GM21515 (cell line): ENCODE measurements at regions not wholly inside any gene's neighbourhood (a gene's known extent, or its start where the extent isn't known, plus 50 kb on each side); places are given as distances from the start of the nearest gene placed in this dataset.
A peak's percentile ranks its signal among the peaks of the same experiment; 100 is the strongest.

Source experiments
- ATAC-seq: cut with Tn5 transposase; IDR thresholded peaks from one replicate; pipeline ENCODE4 v1.9.1; 2021; ENCODE audit not compliant: unreplicated experiment

DNA sequence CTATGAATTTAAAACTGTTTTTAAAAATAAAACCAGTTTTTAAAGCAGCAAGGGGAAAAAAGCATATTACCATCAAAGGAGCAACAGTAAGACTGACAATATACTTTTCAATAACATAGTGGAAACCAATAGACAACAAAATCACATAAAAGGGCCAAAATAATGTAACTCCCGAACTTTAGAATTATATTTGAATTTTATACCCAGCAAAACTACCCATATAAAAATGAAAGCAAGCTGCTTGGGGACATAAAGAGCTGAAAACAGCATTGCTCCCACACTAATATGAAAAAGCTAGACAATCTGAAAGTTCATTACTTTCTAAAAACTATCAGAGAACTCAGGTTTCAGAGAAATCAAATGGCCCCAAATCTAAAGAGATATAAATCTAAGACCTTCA is 199.4 kb upstream of the ARID1B start:
- ATAC-seq, result no peak

- ATAC-seq, result no peak
These were observed 201.8 kb upstream of the ARID1B start for GRCh38 chr6:156575361-156575760.

- ATAC-seq, result no peak
These were observed 212.4 kb upstream of the ARID1B start for GRCh38 chr6:156564807-156565149.

GRCh38 chr6:156564127-156564806 is 212.9 kb upstream of the ARID1B start:
- peak; percentile 95 for ATAC-seq

- no peak for ATAC-seq
These were observed 213.5 kb upstream of the ARID1B start for GRCh38 chr6:156563714-156564113.

DNA sequence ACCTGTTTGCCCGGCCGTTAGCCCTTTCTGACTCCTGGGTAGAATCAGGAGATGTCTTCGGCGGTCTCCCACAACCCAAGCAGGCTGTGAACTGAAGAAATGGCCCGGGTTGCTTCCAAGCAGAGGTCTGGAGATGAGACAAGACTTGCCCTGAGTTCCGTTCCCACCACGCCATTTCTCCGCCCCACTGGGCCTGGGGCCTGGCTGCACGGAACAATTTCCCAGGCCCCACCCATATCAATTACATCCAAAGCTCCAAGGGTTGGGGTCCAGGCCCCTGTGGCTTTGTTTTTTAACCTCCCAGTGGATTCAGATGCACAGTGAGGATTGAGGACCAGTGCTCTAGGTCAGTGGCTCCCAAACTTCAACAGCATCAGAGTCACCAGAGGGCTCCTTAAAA is 214.5 kb upstream of the ARID1B start:
- ATAC-seq, result no peak

DNA sequence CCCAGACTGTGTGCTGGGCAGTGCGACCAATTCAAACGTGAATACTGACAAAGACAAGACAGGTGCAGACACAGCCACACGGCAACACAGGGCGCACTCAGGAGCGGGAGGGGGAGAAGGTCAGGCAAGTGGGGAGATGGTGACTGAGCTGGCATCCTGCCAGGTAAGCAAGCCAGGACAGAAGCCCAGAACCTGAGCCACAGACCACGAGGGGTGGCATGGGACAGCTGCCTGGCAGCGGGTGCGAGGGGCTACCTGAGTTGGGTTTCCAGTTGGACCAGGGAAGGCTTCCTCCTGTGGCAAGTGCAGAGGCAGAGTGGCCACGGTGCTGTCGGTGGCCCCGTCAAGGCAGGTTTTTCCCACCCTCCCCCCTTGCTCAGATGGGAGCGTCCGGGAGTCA is 215.2 kb upstream of the ARID1B start:
- no peak for ATAC-seq

GRCh38 chr6:156560476-156560875 is 216.7 kb upstream of the ARID1B start:
- no peak for ATAC-seq

DNA sequence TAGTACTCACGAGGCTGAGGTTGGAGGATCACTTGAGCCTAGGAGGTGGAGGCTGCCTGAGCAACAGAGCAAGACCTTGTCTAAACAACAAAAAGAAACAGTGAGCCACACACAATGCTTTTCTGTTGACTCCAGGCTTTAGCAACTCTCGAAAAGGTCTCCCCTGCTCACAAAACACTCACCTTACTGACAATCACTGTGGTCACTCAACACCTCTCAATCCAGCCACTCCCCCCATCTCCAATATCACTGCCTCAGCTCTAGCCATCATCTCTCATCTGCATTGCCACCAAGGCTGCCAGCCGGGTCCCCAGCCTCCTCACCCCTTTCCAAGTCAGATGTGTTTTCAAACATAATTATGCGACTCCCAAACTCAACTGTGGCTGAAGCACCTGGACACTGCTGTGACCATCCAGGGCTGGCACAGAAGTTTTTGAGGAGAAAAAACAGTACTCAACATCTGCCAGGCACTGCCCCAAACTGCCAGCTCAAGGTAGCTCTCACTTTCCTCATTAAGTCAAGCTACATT is 218.0 kb upstream of the ARID1B start:
- ATAC-seq, result no peak

DNA sequence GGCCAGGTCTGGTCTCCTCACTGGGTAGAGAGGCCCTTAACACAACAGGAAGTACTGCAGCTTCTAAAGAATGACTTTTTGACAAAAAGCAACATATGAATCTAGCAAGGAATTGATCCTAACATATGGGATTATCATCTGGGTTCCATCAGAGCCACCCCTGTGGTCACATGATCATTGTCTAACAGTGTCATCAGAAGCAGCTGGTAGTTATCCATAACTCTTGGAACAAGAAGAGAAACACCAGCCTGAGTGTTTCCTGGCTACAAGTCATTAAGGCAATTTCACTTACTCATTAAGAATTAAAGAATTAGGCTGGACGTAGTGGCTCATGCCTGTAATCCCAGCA is 219.3 kb upstream of the ARID1B start:
- ATAC-seq, result no peak

DNA sequence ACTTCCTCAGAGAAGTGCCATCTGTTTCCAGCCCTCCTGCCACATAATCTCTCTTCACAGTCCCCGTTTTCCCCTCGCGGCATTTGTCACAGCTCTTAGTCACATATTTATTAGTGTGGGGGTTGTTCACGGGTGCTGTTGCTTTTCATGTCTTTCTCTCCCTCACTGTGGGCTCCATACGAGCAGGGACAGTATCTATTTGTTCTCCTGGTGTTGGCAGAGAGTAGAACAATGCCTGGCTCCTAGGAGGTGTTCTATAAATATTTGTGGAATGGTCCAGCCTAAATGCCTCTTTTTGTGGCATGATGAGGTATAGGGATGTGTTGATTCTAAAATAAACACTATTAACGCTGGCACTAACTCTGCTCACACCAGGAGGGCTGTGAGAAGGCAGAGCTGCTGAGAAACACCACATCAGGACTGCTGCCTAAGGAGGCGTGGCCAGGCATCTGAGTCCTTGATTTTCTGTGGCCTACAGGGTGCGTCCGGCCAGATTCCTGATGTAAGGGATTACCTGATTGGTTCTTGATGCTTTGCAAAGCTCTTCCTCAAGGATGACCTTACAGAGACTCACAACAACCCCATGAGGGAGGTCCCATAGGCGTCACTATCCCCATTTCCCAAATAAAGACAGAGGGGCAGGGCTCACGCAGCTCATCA is 219.8 kb upstream of the ARID1B start:
- no peak for ATAC-seq

GRCh38 chr6:156556811-156557210 is 220.4 kb upstream of the ARID1B start:
- no peak for ATAC-seq

DNA sequence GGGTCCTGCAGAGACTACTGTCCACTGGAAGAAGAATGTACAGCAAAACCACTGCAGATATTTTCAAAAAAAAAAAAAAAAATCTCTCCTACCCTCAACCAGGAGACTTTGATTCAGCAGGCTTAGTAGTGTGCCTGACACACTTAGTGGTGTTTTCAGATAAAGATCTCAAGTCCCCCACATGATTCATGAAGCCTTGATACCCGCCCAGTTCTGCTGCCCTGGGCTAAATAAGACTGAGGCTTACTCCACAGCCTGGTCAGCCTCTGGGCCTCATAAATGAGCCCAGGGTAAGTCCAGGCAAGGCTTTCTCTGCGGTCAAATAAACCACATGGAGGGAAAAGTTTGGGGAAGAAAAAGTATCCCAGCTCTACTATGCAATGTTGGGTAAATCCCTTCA is 222.1 kb upstream of the ARID1B start:
- ATAC-seq, result no peak

GRCh38 chr6:156554160-156554559 is 223.0 kb upstream of the ARID1B start:
- no peak for ATAC-seq

- no peak for ATAC-seq
These were observed 224.3 kb upstream of the ARID1B start for GRCh38 chr6:156552849-156553248.

DNA sequence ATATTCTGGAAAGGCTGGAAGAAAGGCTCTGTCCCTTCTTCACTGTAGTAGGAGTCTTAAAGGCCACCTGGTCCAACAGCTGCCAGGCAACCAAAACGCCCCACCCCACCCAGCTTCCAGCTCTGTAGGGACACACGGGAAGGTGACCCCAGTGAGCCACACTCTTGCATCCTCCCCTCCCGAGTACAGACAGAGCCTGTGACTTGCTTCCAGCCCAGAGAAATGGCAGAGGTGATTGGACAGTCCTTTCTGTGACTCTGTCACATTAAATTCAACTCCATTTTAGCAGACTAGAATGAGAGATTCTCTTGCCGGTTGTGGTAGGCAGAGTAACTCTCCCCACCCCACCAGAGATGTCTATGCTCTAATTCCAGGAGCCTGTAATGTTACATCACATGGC is 226.2 kb upstream of the ARID1B start:
- ATAC-seq, result no peak

GRCh38 chr6:156545931-156546330 is 231.2 kb upstream of the ARID1B start:
- ATAC-seq, result no peak

DNA sequence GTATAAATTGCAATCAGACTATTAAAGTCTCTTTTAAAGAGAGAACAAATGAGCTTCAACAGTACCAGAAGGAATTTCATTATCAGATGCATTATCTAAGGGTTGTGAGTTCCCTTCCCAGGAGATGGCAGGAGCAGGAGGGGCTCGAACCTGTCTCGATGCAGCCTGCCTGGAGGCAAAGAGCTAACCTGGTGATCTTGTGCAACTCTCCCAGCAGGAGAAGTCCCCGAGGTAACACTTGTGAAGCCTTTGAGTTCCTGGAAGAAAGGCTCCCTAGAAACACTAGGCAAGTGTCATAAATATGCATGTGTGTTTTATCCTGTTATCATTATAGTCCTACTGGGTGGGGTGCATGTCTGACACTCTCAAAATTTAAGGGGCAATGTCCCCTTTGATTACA is 232.2 kb upstream of the ARID1B start:
- no peak for ATAC-seq

DNA sequence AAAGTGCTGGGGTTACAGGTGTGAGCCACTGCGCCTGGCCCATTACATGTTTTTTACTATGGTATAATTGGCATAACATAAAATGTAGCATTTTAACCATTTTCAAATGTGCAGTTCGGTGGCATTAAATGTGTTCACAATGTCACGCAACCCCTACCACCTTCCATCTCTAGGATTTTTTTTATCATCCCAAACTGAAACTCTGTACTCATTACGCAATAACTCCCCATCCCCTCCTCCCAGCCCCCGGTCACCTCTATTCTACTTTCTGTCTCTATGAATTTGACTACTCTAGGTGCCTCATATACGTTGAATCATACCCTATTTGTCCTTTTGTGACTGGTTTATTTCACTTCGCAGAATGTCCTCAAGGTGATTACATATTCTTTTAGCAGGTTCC is 233.1 kb upstream of the ARID1B start:
- no peak for ATAC-seq

- ATAC-seq, result no peak
These were observed 233.7 kb upstream of the ARID1B start for GRCh38 chr6:156543431-156543830.

GRCh38 chr6:156538875-156539660 is 238.1 kb upstream of the ARID1B start:
- ATAC-seq, result no peak

GRCh38 chr6:156534594-156534993 is 242.6 kb upstream of the ARID1B start:
- no peak for ATAC-seq
